ENCODE measurements at regions not wholly inside any gene's neighbourhood (a gene's known extent, or its start where the extent isn't known, plus 50 kb on each side); places are given as distances from the start of the nearest gene placed in this dataset.

DNA sequence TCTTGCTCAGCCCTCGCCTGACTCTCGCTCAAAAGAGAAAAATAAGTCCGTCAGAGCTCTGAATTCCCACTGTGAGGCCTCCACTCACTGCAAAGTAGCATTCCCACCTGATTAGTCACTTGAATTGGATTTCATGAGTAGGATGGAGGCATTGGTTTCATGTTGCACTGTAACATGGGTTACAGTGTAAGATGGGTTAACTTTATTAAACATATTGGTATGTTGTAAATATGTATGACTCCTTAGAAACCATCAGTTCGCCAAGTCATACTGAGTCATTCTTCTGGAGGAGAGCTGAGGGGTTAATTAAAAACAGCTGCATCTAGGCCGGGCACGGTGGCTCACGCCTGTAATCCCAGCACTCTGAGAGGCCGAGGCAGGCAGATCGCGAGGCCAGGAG, 93.8 kb upstream of the BNC2 start:
- TF ChIP-seq, protein P1, sequence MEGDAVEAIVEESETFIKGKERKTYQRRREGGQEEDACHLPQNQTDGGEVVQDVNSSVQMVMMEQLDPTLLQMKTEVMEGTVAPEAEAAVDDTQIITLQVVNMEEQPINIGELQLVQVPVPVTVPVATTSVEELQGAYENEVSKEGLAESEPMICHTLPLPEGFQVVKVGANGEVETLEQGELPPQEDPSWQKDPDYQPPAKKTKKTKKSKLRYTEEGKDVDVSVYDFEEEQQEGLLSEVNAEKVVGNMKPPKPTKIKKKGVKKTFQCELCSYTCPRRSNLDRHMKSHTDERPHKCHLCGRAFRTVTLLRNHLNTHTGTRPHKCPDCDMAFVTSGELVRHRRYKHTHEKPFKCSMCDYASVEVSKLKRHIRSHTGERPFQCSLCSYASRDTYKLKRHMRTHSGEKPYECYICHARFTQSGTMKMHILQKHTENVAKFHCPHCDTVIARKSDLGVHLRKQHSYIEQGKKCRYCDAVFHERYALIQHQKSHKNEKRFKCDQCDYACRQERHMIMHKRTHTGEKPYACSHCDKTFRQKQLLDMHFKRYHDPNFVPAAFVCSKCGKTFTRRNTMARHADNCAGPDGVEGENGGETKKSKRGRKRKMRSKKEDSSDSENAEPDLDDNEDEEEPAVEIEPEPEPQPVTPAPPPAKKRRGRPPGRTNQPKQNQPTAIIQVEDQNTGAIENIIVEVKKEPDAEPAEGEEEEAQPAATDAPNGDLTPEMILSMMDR (IDR thresholded peaks at IDR 0.05): no peak
- no peak for TF ChIP-seq POLR2A (IDR thresholded peaks at IDR 0.05)

All from heart left ventricle (tissue), 13 donors.